ENCODE measurements at regions not wholly inside any gene's neighbourhood (a gene's known extent, or its start where the extent isn't known, plus 50 kb on each side); places are given as distances from the start of the nearest gene placed in this dataset.

DNA sequence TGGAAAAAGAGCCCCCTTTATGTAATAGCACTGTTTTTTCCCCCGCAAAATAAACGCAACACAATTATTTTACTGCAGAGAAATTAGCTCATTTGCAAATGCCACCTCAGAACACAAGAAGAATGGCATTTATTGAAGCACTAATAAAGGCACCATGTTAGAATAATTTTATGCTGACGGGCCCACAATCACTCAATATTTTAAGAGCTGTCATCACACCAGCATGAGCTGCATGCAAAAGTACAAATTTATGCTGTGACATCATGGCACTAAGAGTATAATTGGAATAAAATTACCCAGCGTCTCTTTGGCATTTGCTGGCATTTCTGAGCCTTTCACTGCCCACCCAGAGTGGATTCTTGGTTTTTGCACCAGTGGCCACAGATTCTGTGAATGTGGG is 364.6 kb downstream of the TLE4 start:
- Histone ChIP-seq H2BK20ac (ENCODE audit: low read length) (no peak overlapping the region), H4K8ac (ENCODE audit: extremely low read depth, insufficient read depth, low read length) (no peak overlapping the region), H3K27ac (ENCODE audit: low read depth, low read length) (no peak overlapping the region), H3K4me3 (ENCODE audit: extremely low read depth in 1 of 4, insufficient read depth in 2 of 4, low read depth in 3 of 4, low read length in 4 of 4) (no peak overlapping the region), H2BK15ac (ENCODE audit: low read length) (no peak overlapping the region), H3K79me2 (ENCODE audit: control insufficient read depth in 1 of 2, insufficient read depth in 2 of 2, low read length in 2 of 2) (no peaks in the 10 kb centered on the region), H3K4me2 (ENCODE audit: insufficient read depth in 1 of 2, low read depth in 2 of 2, low read length in 2 of 2) (no peak overlapping the region), H3K9ac (replicated peaks in 1 of 4; ENCODE audit: extremely low read depth in 1 of 4, low read depth in 3 of 4, low read length in 3 of 4) (no peak overlapping the region), H3K23ac (ENCODE audit: insufficient read length) (no peak overlapping the region), H4K91ac (replicated peaks; ENCODE audit: insufficient read length, low read length) (no peak overlapping the region), H2AK5ac (ENCODE audit: low read depth, low read length) (no peak overlapping the region), H4K5ac (ENCODE audit: insufficient read length, low read depth, low read length) (no peak overlapping the region), H2BK12ac (ENCODE audit: low read depth, low read length) (no peak overlapping the region), H3K9me3 (ENCODE audit: insufficient read depth in 2 of 2, low read depth in 1 of 2, low read length in 1 of 2) (no peaks in the 10 kb centered on the region), H2BK5ac (ENCODE audit: low read depth, low read length) (no peak overlapping the region), H3K4ac (replicated peaks; ENCODE audit: insufficient read length, low read depth, low read length) (no peak overlapping the region), H3K79me1 (ENCODE audit: low read depth, low read length) (no peaks in the 10 kb centered on the region), H3K36me3 (ENCODE audit: control insufficient read depth in 2 of 4, insufficient read depth in 4 of 4, low read length in 3 of 4) (no peaks in the 10 kb centered on the region), H2AFZ (ENCODE audit: low read length) (no peak overlapping the region), H4K20me1 (replicated peaks in 1 of 2; ENCODE audit: control insufficient read depth in 1 of 2, insufficient read depth in 2 of 2, low read length in 2 of 2) (no peaks in the 10 kb centered on the region), H3K18ac (ENCODE audit: extremely low read depth, low read length) (no peak overlapping the region), H3K56ac (replicated peaks; ENCODE audit: insufficient read length, low read depth, low read length) (no peak overlapping the region), H3K4me1 (replicated peaks in 1 of 4; ENCODE audit: control insufficient read depth in 3 of 4, insufficient read depth in 4 of 4, low read length in 3 of 4) (no peaks in the 10 kb centered on the region), H3K14ac (ENCODE audit: insufficient read length) (no peak overlapping the region), H3K27me3 (replicated peaks in 1 of 4; ENCODE audit: control insufficient read depth in 3 of 4, extremely low read depth in 1 of 4, insufficient read depth in 3 of 4, low read length in 3 of 4) (no peaks in the 10 kb centered on the region), H2BK120ac (replicated peaks; ENCODE audit: low read depth, low read length) (no peak overlapping the region), H3K23me2 (ENCODE audit: low read depth, low read length) (no peaks in the 10 kb centered on the region)
- DNase-seq (ENCODE audit: low read depth in 1 of 2, low spot score in 2 of 2) (no peak), FAIRE-seq (no peak)
- POLR2A ChIA-PET (ENCODE audit: partially characterized antibody), result no interaction called here
- CTCF ChIA-PET (ENCODE audit: partially characterized antibody), result interaction anchor here (1.4 kb wide), 1 partner anchor 11 kb away, joined by 3 read pairs; no protein-coding TSS in a partner anchor
- 88% methylated on average over 4 of the region's 4 CpGs; no CpG with 5 or more reads in 1 of the 2 experiments for WGBS, 2 experiments (ENCODE audit: extremely low coverage in 1 of 2, insufficient coverage in 1 of 2, insufficient read length in 1 of 2, insufficient replicate concordance in 2 of 2, low coverage in 1 of 2, low lambda C conversion rate in 2 of 2, missing lambda C conversion rate in 1 of 2)
- TF ChIP-seq ASH2L (IDR thresholded peaks at IDR 0.05; ENCODE audit: low read length) (no peak), TBP (IDR thresholded peaks at IDR 0.05; ENCODE audit: low read depth, low read length) (no peak), SP4 (IDR thresholded peaks at IDR 0.05; ENCODE audit: low read length) (no peak), SIN3A (conservative IDR thresholded peaks at IDR 0.05 in 1 of 2, IDR thresholded peaks at IDR 0.05 in 1 of 2; ENCODE audit: low read depth in 1 of 2, low read length in 2 of 2) (no peak)
